Esophagus squamous epithelium (tissue), 5 donors: ENCODE measurements at regions not wholly inside any gene's neighbourhood (a gene's known extent, or its start where the extent isn't known, plus 50 kb on each side); places are given as distances from the start of the nearest gene placed in this dataset.
"Not testable (repeated sequence)": the region's sequence is repeated elsewhere in the genome, so short reads cannot be mapped to it uniquely, and the experiment has no call there.

ENCODE experiments used
- DNase-seq: peaks from one replicate; lab custom pipeline; 2025; lab: John Stamatoyannopoulos, UW
- H3K27ac ChIP-seq, 4 donors: fragments of 200-600 bp; sonication (generic); one replicate each; pipeline ENCODE4 v1.5.1; 2016 to 2019; ENCODE audit warnings: mild to moderate bottlenecking in 1 of 4
- H3K27me3 ChIP-seq, 4 donors: fragments of 200-600 bp; sonication (generic); 1 replicate in 3 of 4; 2 replicates in 1 of 4; pipeline versions ENCODE4 v1.5.1 to v1.6.0; 2017 to 2021; ENCODE audit warnings: antibody characterized with exemption in 1 of 4
- H3K36me3 ChIP-seq, 3 donors: fragments of 200-600 bp; sonication (generic); one replicate each; pipeline ENCODE4 v1.5.1; 2016 to 2019
- H3K4me1 ChIP-seq, 3 donors: fragments of 200-600 bp; sonication (generic); one replicate each; pipeline ENCODE4 v1.5.1; 2017 to 2019
- H3K4me3 ChIP-seq, 4 donors: fragments of 200-600 bp; sonication (generic); 1 replicate in 3 of 4; 2 replicates in 1 of 4; pipeline ENCODE4 v1.5.1; 2016 to 2019; ENCODE audit warnings: mild to moderate bottlenecking in 2 of 4, moderate library complexity in 1 of 4
- H3K9me3 ChIP-seq, 3 donors: fragments of 200-600 bp; sonication (generic); one replicate each; pipeline ENCODE4 v1.5.1; 2016 to 2019
- CTCF ChIP-seq, 6 experiments: fragments of 450-650 bp in 4 of 6; fragments of 200-600 bp in 2 of 6; sonication (generic) in 2 of 6; IDR thresholded peaks; one replicate each; pipeline ENCODE4 v1.5.1; 2016 to 2019; ENCODE audit warnings: antibody characterized with exemption in 6 of 6, mild to moderate bottlenecking in 4 of 6, moderate library complexity in 4 of 6
- POLR2A ChIP-seq, 4 donors: fragments of 450-650 bp; IDR thresholded peaks; one replicate each; pipeline ENCODE4 v1.6.1; 2017; ENCODE audit warnings: antibody characterized with exemption in 4 of 4, mild to moderate bottlenecking in 4 of 4, moderate library complexity in 3 of 4
- WGBS, 2 donors: methylation state at CpG; one replicate each; pipeline ENCODE4 v1.1.5; 2018; 5-methylcytosine and 5-hydroxymethylcytosine counted together
- intact Hi-C: fragments of 100-400 bp; cut with DNase I; formaldehyde crosslinking; loops from one replicate; pipeline ENCODE4 v1.15.0; 2022
- donor health status: DM: yes; HTN: yes; CAD: no.

DNA sequence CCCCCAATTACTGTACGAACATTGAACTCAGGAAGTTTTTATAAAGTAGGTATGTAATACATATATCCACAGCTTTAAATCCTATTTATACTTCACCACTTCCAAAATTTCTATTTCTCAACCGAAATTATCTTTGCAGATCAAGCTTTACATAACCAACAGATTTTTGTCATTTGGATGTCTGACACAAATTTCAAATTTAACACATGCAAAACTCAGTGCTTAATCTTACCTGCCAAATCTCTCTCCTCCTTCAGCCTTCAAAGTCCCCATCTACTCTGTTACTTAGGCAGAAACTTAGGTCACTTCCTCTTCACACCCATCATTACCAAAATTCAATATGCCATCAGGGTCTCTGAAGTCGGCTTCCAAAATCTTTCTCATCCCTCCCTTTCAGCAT, 990.1 kb upstream of the NRXN1 start:
- intact Hi-C loops: no loop called here
- H3K4me3 ChIP-seq: no peak overlapping the region
- no peaks in the 10 kb centered on the region for H3K27me3 ChIP-seq
- DNase-seq: no peak
- no peak overlapping the region for H3K27ac ChIP-seq
- whole genome bisulfite sequencing, 2 donors: 62 to 85% methylated on average over 3 of the region's 3 CpGs
- TF ChIP-seq POLR2A (IDR thresholded peaks at IDR 0.05): no peak
- no peak for TF ChIP-seq CTCF (IDR thresholded peaks at IDR 0.05)
- no peaks in the 10 kb centered on the region for H3K9me3 ChIP-seq
- H3K4me1 ChIP-seq: no peaks in the 10 kb centered on the region
- no peaks in the 10 kb centered on the region for H3K36me3 ChIP-seq

- 57 to 91% methylated on average over 4 of the region's 7 CpGs for WGBS, 2 donors
- Histone ChIP-seq H3K9me3 (no peaks in the 10 kb centered on the region), H3K4me1 (no peaks in the 10 kb centered on the region), H3K27me3 (no peaks in the 10 kb centered on the region), H3K4me3 (no peak overlapping the region), H3K27ac (no peak overlapping the region), H3K36me3 (no peaks in the 10 kb centered on the region)
- TF ChIP-seq POLR2A (IDR thresholded peaks at IDR 0.05): no peak
- no peak for TF ChIP-seq CTCF (IDR thresholded peaks at IDR 0.05)
- intact Hi-C loops: no loop called here
- no peak for DNase-seq
These were observed 985.8 kb upstream of the NRXN1 start for GRCh38 chr2:52017646-52018235.

GRCh38 chr2:52006821-52007366, 975.0 kb upstream of the NRXN1 start:
- 93% methylated on average over 3 of the region's 32 CpGs; no CpG with 5 or more reads in 1 of the 2 donors for WGBS, 2 donors
- H3K27me3 ChIP-seq, H3K9me3 ChIP-seq, H3K4me1 ChIP-seq, H3K36me3 ChIP-seq, DNase-seq, H3K27ac ChIP-seq, intact Hi-C loops, H3K4me3 ChIP-seq: not testable (repeated sequence)

GRCh38 chr2:52000151-52000855, 968.4 kb upstream of the NRXN1 start:
- 57 to 63% methylated on average over 2 of the region's 2 CpGs for WGBS, 2 donors
- H3K4me3 ChIP-seq: no peak overlapping the region
- no peaks in the 10 kb centered on the region for H3K27me3 ChIP-seq
- DNase-seq: no peak
- no peaks in the 10 kb centered on the region for H3K9me3 ChIP-seq
- no peak overlapping the region for H3K27ac ChIP-seq
- intact Hi-C loops: no loop called here
- TF ChIP-seq CTCF (IDR thresholded peaks at IDR 0.05) (no peak), POLR2A (IDR thresholded peaks at IDR 0.05) (no peak)
- no peaks in the 10 kb centered on the region for H3K36me3 ChIP-seq
- no peaks in the 10 kb centered on the region for H3K4me1 ChIP-seq

DNA sequence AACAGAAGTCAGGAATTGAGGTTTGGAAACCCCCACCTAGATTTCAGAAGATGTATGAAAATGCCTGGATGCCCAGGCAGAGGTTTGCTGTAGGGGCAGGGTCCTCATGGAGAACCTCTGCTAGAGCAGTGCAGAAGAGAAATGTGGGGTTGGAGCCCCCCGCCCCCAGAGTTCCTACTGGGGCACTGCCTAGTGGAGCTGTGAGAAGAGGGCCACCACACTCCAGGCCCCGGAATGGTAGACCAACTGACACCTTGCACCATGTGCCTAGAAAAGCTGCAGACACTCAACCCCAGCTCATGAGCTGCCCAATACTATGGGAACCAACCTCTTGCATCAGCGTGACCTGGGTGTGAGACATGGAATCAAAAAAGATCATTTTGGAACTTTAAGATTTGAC, 967.0 kb upstream of the NRXN1 start:
- Histone ChIP-seq H3K27ac (no peak overlapping the region), H3K4me1 (no peaks in the 10 kb centered on the region), H3K27me3 (no peaks in the 10 kb centered on the region), H3K9me3 (no peaks in the 10 kb centered on the region), H3K4me3 (no peak overlapping the region), H3K36me3 (no peaks in the 10 kb centered on the region)
- no peak for DNase-seq
- WGBS, 2 donors: 100% methylated on average over 1 of the region's 3 CpGs; no CpG with 5 or more reads in 1 of the 2 donors
- intact Hi-C loops: no loop called here
- TF ChIP-seq CTCF (IDR thresholded peaks at IDR 0.05) (no peak), POLR2A (IDR thresholded peaks at IDR 0.05) (no peak)
